ENCODE measurements at regions not wholly inside any gene's neighbourhood (a gene's known extent, or its start where the extent isn't known, plus 50 kb on each side); places are given as distances from the start of the nearest gene placed in this dataset.

DNA sequence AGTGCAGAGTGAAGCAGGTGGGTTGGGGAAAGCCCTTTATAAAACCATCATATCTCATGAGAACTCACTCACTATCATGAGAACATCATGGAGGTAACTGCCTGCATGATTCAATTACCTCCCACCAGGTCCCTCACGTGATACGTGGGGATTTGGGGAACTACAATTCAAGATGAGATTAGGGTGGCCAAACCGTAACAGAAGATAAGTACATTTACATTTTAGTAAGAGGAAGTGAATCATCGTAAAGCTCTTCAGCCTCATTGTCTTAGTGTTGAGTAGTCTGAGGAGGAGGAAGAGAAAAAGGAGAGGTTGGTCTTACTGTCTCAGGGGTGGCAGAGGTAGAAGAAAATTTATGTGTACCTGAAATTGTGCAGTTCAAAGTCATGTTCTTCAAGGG is 1053.4 kb upstream of the ADGRL4 start:
- TF ChIP-seq EP300 (conservative IDR thresholded peaks at IDR 0.05; ENCODE audit: poor library complexity, severe bottlenecking) (no peak), EZH2 (IDR thresholded peaks at IDR 0.05; ENCODE audit: borderline replicate concordance, insufficient read depth, low read length, poor library complexity, severe bottlenecking) (no peak), POLR2AphosphoS5 (IDR thresholded peaks at IDR 0.05) (no peak)
- TF ChIP-seq, protein P1, sequence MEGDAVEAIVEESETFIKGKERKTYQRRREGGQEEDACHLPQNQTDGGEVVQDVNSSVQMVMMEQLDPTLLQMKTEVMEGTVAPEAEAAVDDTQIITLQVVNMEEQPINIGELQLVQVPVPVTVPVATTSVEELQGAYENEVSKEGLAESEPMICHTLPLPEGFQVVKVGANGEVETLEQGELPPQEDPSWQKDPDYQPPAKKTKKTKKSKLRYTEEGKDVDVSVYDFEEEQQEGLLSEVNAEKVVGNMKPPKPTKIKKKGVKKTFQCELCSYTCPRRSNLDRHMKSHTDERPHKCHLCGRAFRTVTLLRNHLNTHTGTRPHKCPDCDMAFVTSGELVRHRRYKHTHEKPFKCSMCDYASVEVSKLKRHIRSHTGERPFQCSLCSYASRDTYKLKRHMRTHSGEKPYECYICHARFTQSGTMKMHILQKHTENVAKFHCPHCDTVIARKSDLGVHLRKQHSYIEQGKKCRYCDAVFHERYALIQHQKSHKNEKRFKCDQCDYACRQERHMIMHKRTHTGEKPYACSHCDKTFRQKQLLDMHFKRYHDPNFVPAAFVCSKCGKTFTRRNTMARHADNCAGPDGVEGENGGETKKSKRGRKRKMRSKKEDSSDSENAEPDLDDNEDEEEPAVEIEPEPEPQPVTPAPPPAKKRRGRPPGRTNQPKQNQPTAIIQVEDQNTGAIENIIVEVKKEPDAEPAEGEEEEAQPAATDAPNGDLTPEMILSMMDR (IDR thresholded peaks at IDR 0.05; ENCODE audit: poor library complexity, severe bottlenecking) = no peak

Data from neural cell (in vitro differentiated cells).